ENCODE measurements at regions not wholly inside any gene's neighbourhood (a gene's known extent, or its start where the extent isn't known, plus 50 kb on each side); places are given as distances from the start of the nearest gene placed in this dataset.

DNA sequence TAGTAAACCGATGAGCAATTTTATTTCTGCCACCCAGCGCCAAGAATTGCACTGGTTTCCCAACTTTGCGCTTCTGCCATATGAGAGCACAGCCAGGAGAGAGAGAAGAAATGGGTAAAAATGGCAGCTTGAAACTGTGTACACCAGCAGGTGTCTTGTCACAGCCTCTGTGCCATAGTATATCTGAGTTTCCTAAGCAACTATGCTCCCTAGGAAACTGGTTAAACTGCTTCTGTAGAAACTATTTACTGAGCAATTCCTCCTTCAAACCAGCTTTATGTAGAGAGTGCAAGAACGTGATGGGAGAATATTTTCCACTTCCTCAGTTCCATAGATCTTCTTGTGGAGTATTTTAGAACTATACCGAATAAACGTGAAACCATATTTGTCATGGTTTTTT lies 1361.3 kb downstream of the PCDH9 start:
- no peak for TF ChIP-seq ZBTB7A (IDR thresholded peaks at IDR 0.05; ENCODE audit: low read depth)
- no peak for TF ChIP-seq TAF1 (IDR thresholded peaks at IDR 0.05; ENCODE audit: low read depth)
- TF ChIP-seq, protein P1, sequence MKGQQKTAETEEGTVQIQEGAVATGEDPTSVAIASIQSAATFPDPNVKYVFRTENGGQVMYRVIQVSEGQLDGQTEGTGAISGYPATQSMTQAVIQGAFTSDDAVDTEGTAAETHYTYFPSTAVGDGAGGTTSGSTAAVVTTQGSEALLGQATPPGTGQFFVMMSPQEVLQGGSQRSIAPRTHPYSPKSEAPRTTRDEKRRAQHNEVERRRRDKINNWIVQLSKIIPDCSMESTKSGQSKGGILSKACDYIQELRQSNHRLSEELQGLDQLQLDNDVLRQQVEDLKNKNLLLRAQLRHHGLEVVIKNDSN (IDR thresholded peaks at IDR 0.05) = no peak
- TF ChIP-seq, protein P2, sequence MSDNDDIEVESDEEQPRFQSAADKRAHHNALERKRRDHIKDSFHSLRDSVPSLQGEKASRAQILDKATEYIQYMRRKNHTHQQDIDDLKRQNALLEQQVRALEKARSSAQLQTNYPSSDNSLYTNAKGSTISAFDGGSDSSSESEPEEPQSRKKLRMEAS (IDR thresholded peaks at IDR 0.05) = no peak
- TF ChIP-seq CREB1 (IDR thresholded peaks at IDR 0.05; ENCODE audit: low read depth) = no peak
- TF ChIP-seq, protein P3, sequence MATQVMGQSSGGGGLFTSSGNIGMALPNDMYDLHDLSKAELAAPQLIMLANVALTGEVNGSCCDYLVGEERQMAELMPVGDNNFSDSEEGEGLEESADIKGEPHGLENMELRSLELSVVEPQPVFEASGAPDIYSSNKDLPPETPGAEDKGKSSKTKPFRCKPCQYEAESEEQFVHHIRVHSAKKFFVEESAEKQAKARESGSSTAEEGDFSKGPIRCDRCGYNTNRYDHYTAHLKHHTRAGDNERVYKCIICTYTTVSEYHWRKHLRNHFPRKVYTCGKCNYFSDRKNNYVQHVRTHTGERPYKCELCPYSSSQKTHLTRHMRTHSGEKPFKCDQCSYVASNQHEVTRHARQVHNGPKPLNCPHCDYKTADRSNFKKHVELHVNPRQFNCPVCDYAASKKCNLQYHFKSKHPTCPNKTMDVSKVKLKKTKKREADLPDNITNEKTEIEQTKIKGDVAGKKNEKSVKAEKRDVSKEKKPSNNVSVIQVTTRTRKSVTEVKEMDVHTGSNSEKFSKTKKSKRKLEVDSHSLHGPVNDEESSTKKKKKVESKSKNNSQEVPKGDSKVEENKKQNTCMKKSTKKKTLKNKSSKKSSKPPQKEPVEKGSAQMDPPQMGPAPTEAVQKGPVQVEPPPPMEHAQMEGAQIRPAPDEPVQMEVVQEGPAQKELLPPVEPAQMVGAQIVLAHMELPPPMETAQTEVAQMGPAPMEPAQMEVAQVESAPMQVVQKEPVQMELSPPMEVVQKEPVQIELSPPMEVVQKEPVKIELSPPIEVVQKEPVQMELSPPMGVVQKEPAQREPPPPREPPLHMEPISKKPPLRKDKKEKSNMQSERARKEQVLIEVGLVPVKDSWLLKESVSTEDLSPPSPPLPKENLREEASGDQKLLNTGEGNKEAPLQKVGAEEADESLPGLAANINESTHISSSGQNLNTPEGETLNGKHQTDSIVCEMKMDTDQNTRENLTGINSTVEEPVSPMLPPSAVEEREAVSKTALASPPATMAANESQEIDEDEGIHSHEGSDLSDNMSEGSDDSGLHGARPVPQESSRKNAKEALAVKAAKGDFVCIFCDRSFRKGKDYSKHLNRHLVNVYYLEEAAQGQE (IDR thresholded peaks at IDR 0.05; ENCODE audit: low read depth) = no peak
- TF ChIP-seq YY1 (IDR thresholded peaks at IDR 0.05; ENCODE audit: low read depth) = no peak
